BLaER1 treated with 17β-estradiol and CSF1 and Interleukin-3, amounts not matched to agents 10 nM and 100 nM (cell line): ENCODE measurements at regions not wholly inside any gene's neighbourhood (a gene's known extent, or its start where the extent isn't known, plus 50 kb on each side); places are given as distances from the start of the nearest gene placed in this dataset.
"Not testable (repeated sequence)": the region's sequence is repeated elsewhere in the genome, so short reads cannot be mapped to it uniquely, and the experiment has no call there.

ENCODE experiments used
- H3K27ac ChIP-seq, 11 experiments: shearing (Covaris generic); formaldehyde crosslinking; 2 replicates each; pipeline ENCODE4 v1.8.1; 2022
- H3K27me3 ChIP-seq, 11 experiments: shearing (Covaris generic); formaldehyde crosslinking; 2 replicates each; pipeline ENCODE4 v1.8.1; 2022
- H3K36me3 ChIP-seq, 11 experiments: shearing (Covaris generic); formaldehyde crosslinking; 2 replicates each; pipeline ENCODE4 v1.8.1; 2022
- H3K4me1 ChIP-seq, 10 experiments: shearing (Covaris generic); formaldehyde crosslinking; 2 replicates each; pipeline ENCODE4 v1.8.1; 2022
- H3K4me2 ChIP-seq, 11 experiments: shearing (Covaris generic); formaldehyde crosslinking; 2 replicates each; pipeline ENCODE4 v1.8.1; 2022
- H3K4me3 ChIP-seq, 10 experiments: shearing (Covaris generic); formaldehyde crosslinking; 2 replicates each; pipeline ENCODE4 v1.8.1; 2022
- H3K9ac ChIP-seq, 11 experiments: shearing (Covaris generic); formaldehyde crosslinking; 2 replicates each; pipeline ENCODE4 v1.8.1; 2022
- H3K9me3 ChIP-seq, 11 experiments: shearing (Covaris generic); formaldehyde crosslinking; replicated peaks in 1 of 11; 2 replicates each; pipeline ENCODE4 v1.8.1; 2022
- H4K20me1 ChIP-seq, 11 experiments: shearing (Covaris generic); formaldehyde crosslinking; 2 replicates each; pipeline ENCODE4 v1.8.1; 2022
- Cebpa-rat ChIP-seq, 11 experiments: shearing (Covaris generic); IDR thresholded peaks; 2 replicates each; pipeline ENCODE4 v1.8.1; 2022

GRCh38 chr20:30872252-30872651 is 385.2 kb upstream of the DEFB115 start:
- not testable (repeated sequence) for H3K4me3 ChIP-seq, H3K4me1 ChIP-seq, H3K27me3 ChIP-seq, H3K9ac ChIP-seq, H4K20me1 ChIP-seq, H3K27ac ChIP-seq, H3K4me2 ChIP-seq, H3K36me3 ChIP-seq
- peaks cover 0 to 22% (median 9%) of the 10 kb centered on the region in 11 experiments; a peak in 17 of 22 replicates for H3K9me3 ChIP-seq

GRCh38 chr20:30875868-30876267 is 381.6 kb upstream of the DEFB115 start:
- not testable (repeated sequence) for H3K9ac ChIP-seq, H4K20me1 ChIP-seq, H3K4me3 ChIP-seq

DNA sequence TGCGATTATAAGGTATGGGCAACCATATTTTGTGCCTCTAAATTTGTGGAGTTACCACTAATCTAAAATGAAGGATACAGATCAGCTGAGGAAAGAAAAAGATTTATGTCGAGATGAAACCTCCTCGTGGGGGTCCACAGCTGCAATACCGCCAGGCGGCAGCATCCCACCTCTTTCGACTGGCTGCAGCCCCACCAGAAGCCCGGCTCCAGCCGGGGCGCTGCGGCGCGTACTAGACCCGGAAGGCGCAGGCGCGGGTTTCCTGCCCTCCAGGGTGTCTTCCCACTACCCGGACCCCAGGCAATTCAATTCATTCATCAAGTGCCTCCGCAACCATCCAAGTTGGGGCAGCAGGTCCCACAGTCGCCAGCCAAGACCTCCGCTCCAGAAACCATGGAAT is 366.1 kb upstream of the DEFB115 start:
- not testable (repeated sequence) for H3K4me2 ChIP-seq, H3K9ac ChIP-seq, H3K27ac ChIP-seq, H3K27me3 ChIP-seq, H4K20me1 ChIP-seq, H3K36me3 ChIP-seq, H3K4me1 ChIP-seq, H3K4me3 ChIP-seq
- peaks cover 21 to 44% (median 33%) of the 10 kb centered on the region in 11 experiments for H3K9me3 ChIP-seq

More at GRCh38 chr20:30875868-30876267, 381.6 kb upstream of the DEFB115 start:
- H3K27me3 ChIP-seq, H3K27ac ChIP-seq, H3K4me1 ChIP-seq, H3K4me2 ChIP-seq, H3K36me3 ChIP-seq: not testable (repeated sequence)
- peaks cover 0 to 18% (median 10%) of the 10 kb centered on the region in 11 experiments; a peak in 16 of 22 replicates for H3K9me3 ChIP-seq

DNA sequence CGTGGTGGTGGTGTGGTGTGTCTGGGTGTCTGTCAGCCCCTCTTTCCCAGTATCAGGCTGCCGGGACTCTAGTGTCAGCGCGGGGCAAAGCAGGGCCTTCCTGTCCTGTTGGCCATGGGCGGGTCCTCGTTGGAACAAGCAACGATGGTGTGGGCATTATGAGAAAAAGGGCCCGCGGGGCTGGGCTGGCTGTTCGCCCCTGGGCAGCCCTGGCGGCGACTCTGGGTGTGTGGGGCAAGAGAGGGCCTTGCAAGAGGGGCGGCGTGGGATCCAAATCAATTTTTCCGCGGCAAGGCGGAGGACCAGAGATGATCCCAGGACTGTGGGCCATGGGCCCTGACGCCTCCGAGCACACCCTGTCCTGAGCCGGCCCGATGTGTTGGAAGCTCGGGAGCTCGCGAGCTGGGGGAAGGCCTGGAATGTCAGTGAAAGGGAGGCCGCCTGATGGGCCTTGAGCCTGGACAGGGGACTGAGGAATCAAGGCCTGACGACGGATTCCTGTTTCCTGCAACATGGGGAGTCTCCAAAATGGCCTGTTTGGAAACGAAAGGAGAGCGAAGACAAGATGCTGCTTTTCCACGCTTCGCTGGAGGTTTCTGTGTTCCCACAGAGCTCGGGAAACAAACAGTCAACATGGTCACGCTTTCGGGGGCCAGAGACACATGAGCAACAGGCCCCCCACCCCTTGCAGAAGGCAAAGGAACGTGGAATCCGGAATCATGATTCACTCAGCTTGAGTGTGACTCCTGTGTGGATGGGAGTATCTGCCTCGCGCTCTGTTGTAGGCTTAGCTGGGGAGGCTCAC is 364.7 kb upstream of the DEFB115 start:
- Histone ChIP-seq H3K4me3 (no peak overlapping the region), H3K4me2 (no peak overlapping the region), H3K36me3 (no peaks in the 10 kb centered on the region), H3K9me3 (peaks cover 18 to 44% (median 33%) of the 10 kb centered on the region in 11 experiments), H3K9ac (no peak overlapping the region), H4K20me1 (no peaks in the 10 kb centered on the region), H3K27me3 (no peaks in the 10 kb centered on the region), H3K27ac (no peak overlapping the region), H3K4me1 (no peaks in the 10 kb centered on the region)
- no peak for TF ChIP-seq Cebpa-rat (IDR thresholded peaks at IDR 0.05)

DNA sequence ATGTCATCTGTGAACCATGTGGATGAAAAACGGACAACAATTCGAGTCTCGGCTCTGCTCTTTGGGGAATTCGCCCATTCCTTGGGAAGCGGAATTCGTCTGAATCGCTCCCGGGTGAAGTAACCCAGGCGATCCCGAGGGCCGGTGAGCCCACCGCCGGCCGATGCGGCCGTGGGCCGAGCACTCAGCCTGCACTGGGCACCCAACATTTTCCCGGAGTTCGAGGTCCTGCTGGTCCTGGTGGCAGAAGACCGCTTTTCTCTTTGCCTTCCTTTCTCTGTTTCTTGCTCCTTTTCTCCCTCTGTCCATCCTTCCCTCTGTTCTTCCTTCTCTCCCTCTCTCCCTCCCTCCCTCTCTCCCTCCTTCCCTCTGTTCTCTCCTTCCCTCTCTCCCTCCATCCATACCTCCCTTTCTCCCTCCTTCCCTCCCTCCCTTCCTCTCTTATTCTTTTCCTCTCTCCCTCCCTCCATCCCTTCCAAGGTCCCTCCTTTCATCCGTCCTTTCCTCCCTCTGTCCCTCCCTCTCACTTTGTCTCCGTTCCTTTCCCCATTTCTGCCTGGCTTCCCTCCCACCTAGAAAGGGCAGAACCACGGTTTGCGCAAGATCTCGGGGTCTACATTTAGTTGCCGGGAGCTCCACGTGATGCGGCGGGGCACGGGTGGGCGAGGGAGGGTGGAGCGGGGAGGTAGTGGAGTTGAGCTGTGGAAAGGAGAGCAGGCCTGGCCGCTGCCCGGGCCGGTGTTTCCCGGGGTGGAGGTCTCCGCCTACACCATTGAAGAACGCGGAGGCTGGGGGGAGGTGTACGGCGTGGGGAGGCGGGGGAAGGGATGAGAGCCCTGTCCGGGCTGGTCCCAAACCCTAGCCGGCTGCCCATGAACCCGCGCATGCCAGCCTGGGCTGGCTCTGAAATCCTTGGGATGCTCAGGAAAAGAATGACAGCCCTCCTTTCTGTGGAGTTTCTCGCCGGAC is 363.8 kb upstream of the DEFB115 start:
- H4K20me1 ChIP-seq, H3K4me1 ChIP-seq, H3K27ac ChIP-seq, H3K36me3 ChIP-seq, H3K9ac ChIP-seq, H3K4me3 ChIP-seq, H3K27me3 ChIP-seq, H3K4me2 ChIP-seq: not testable (repeated sequence)
- H3K9me3 ChIP-seq = peaks cover 20 to 45% (median 34%) of the 10 kb centered on the region in 11 experiments

DNA sequence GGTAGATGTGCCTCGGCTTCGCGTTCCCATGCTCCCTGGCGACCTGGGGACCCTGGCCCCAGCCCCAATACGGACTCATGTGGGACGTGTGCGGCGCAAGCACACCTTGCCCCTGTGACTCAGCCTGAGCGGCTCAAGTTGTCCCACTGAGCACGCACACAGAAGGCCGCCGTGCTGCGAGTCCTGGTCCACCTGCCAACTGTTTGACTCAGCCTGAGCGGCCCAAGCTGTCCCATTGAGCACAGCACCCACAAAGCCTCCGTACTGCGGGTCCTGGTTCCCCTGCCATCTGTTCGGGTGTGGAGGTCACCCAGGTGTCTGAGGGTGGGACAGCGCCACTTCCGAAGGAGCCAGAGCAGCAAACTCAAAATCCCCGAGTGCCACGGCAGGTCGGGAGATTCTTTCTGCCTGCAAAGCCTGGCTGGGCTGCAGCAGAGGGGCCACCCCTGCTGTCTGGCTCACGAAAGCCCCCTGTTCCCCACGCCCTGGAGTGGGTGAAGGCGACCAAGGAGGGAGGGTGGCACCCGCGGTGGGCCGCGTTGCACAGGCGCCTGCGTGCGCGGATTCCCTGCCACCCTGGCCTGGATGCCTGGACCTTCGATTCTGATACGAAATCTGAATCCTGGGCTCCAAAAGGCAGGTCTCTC is 362.6 kb upstream of the DEFB115 start:
- not testable (repeated sequence) for H3K4me1 ChIP-seq, H3K36me3 ChIP-seq, H3K27ac ChIP-seq, H3K4me3 ChIP-seq, H3K27me3 ChIP-seq, H3K4me2 ChIP-seq, H4K20me1 ChIP-seq, H3K9ac ChIP-seq
- H3K9me3 ChIP-seq = peaks cover 28 to 57% (median 43%) of the 10 kb centered on the region in 11 experiments

GRCh38 chr20:30895354-30895711 is 362.1 kb upstream of the DEFB115 start:
- not testable (repeated sequence) for H4K20me1 ChIP-seq, H3K4me2 ChIP-seq, H3K27ac ChIP-seq, H3K9ac ChIP-seq, H3K4me3 ChIP-seq, H3K36me3 ChIP-seq, H3K27me3 ChIP-seq, H3K4me1 ChIP-seq
- peaks cover 33 to 62% (median 48%) of the 10 kb centered on the region in 11 experiments for H3K9me3 ChIP-seq

- not testable (repeated sequence) for H3K4me1 ChIP-seq, H4K20me1 ChIP-seq, H3K4me2 ChIP-seq, H3K27ac ChIP-seq, H3K4me3 ChIP-seq, H3K36me3 ChIP-seq, H3K9ac ChIP-seq, H3K27me3 ChIP-seq
- H3K9me3 ChIP-seq = peaks cover 27 to 39% (median 31%) of the 10 kb centered on the region in 11 experiments
Observed at GRCh38 chr20:30899370-30900079, 357.9 kb upstream of the DEFB115 start.

GRCh38 chr20:30900080-30900719 is 357.3 kb upstream of the DEFB115 start:
- not testable (repeated sequence) for H3K4me1 ChIP-seq, H3K27me3 ChIP-seq, H3K4me3 ChIP-seq, H3K27ac ChIP-seq, H3K4me2 ChIP-seq, H3K9ac ChIP-seq, H4K20me1 ChIP-seq, H3K36me3 ChIP-seq
- peaks cover 20 to 32% (median 24%) of the 10 kb centered on the region in 11 experiments for H3K9me3 ChIP-seq

DNA sequence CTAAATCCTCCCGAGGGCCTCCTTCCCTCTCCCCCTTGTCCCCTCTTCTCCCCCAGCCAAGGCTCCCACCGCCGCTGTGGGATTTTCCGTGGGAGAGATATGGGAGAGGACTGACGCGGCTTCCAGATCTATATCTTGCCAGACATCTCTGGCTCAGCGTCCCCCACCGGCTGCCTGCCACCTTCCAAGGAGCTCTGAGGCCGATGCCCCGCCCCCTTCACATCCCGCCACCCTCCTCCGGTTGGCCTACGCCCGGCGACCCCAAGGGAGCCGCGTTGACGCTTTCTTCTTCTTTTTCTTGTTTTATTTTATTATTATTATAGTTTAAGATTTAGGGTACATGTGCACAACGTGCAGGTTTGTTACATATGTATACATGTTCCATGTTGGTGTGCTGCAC is 352.2 kb upstream of the DEFB115 start:
- H3K4me2 ChIP-seq, H3K27ac ChIP-seq: not testable (repeated sequence)
- H3K9me3 ChIP-seq = peaks cover 12 to 32% (median 19%) of the 10 kb centered on the region in 11 experiments

More for the DNA sequence above, 352.2 kb upstream of the DEFB115 start:
- H3K36me3 ChIP-seq, H3K27me3 ChIP-seq, H3K4me1 ChIP-seq, H3K9ac ChIP-seq, H4K20me1 ChIP-seq, H3K4me3 ChIP-seq: not testable (repeated sequence)
